ENCODE measurements at regions not wholly inside any gene's neighbourhood (a gene's known extent, or its start where the extent isn't known, plus 50 kb on each side); places are given as distances from the start of the nearest gene placed in this dataset.

DNA sequence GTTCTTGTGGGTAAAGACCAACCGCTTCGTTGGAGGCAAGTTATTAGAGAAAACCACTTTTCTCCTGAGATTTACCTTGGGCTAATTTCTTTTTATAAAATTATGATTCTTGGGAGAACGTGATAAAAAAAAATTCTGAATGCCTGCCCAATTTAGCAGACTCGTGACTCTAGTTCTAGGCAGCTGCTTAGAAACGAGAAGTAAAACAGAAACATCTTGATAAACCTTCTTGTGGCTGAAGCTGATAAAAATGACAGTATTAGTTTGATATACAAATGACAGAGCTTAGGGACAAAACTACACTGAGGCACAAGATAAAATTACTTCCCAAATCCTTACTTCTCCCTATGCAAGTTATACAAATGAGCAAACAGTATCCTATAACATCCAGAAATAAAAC is 458.9 kb upstream of the TEX13C start:
- no peaks in the 10 kb centered on the region for H3K36me3 ChIP-seq (ENCODE audit: control insufficient read depth, insufficient read depth, low read length)
- no peak for DNase-seq (ENCODE audit: low read depth)
- H3K27me3 ChIP-seq (ENCODE audit: control insufficient read depth, insufficient read depth, low read length) = no peaks in the 10 kb centered on the region
- TF ChIP-seq, protein P1, sequence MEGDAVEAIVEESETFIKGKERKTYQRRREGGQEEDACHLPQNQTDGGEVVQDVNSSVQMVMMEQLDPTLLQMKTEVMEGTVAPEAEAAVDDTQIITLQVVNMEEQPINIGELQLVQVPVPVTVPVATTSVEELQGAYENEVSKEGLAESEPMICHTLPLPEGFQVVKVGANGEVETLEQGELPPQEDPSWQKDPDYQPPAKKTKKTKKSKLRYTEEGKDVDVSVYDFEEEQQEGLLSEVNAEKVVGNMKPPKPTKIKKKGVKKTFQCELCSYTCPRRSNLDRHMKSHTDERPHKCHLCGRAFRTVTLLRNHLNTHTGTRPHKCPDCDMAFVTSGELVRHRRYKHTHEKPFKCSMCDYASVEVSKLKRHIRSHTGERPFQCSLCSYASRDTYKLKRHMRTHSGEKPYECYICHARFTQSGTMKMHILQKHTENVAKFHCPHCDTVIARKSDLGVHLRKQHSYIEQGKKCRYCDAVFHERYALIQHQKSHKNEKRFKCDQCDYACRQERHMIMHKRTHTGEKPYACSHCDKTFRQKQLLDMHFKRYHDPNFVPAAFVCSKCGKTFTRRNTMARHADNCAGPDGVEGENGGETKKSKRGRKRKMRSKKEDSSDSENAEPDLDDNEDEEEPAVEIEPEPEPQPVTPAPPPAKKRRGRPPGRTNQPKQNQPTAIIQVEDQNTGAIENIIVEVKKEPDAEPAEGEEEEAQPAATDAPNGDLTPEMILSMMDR (IDR thresholded peaks at IDR 0.05; ENCODE audit: insufficient read depth, low read length, severe bottlenecking) = no peak
- FAIRE-seq = no peak
- H3K4me3 ChIP-seq (ENCODE audit: low read depth, low read length) = no peak overlapping the region

DNA sequence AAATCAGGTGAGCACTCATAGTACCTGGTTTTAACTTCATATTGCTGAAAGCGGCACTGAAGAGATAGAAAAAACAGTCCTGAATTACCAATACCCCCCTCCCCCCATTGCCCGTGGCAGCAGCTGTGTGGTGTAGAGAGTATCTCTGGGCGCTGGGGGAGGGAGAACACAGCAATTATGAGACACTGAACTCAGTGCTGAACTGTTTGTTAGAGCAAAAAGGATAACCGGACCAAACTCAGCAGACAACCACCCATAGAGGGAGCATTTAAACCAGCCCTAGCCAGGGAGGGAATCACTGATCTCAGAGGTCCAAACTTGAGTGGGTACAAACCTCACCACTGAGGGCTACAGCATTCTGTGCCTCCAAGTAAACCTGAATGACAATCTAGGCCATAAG is 457.4 kb upstream of the TEX13C start:
- peak; percentile 79 for FAIRE-seq
- TF ChIP-seq, protein P1 (IDR thresholded peaks at IDR 0.05; ENCODE audit: insufficient read depth, low read length, severe bottlenecking) = no peak
- Histone ChIP-seq H3K36me3 (ENCODE audit: control insufficient read depth, insufficient read depth, low read length) (no peaks in the 10 kb centered on the region), H3K27me3 (ENCODE audit: control insufficient read depth, insufficient read depth, low read length) (no peaks in the 10 kb centered on the region), H3K4me3 (ENCODE audit: low read depth, low read length) (no peak overlapping the region)
- DNase-seq (ENCODE audit: low read depth) = no peak

DNA sequence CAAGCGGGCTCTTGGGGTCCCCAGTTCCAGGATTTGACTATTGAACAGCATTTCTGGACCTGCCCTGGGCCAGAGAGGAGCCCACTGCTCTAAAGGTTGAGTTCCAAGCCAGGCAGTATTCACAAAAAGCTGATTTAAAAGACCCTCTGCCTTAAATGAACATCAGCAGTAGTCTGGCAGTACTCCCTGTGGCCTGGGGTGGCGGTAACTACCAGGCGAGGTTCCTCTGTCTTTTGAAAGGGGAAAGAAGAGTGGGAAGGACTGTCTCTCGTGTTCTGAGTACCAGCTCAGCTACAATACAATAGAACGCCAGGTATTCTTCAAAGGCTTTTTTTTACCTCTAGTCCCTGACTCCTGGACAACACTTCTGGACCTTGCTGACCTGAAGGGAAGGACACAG is 456.4 kb upstream of the TEX13C start:
- no peak overlapping the region for H3K4me3 ChIP-seq (ENCODE audit: low read depth, low read length)
- DNase-seq (ENCODE audit: low read depth) (no peak), FAIRE-seq (no peak)

DNA sequence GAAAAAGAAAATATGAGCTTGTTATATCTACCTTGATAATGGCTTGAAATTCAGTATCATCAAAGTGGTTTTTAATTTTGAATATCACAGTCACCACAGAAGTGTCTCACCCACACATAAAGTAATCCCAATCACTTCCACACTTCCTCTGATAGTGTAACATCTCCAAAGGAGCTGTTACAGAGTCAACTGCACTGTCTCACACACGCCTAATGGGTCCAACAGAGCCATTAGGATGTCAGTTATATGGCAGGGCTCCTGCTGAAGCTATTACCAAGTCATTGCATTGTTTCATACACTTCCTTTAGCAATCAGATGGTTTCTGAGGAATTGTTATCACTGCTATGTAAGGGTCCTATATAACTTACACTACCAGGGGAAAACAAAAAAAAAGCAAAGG is 432.1 kb upstream of the TEX13C start:
- no peak for DNase-seq (ENCODE audit: low read depth)
- H3K27me3 ChIP-seq (ENCODE audit: control insufficient read depth, insufficient read depth, low read length) = no peaks in the 10 kb centered on the region
- TF ChIP-seq, protein P1 (IDR thresholded peaks at IDR 0.05; ENCODE audit: insufficient read depth, low read length, severe bottlenecking) = no peak
- FAIRE-seq = no peak
- H3K36me3 ChIP-seq (ENCODE audit: control insufficient read depth, insufficient read depth, low read length) = no peaks in the 10 kb centered on the region
- no peak overlapping the region for H3K4me3 ChIP-seq (ENCODE audit: low read depth, low read length)

More for the DNA sequence above, 456.4 kb upstream of the TEX13C start:
- H3K36me3 ChIP-seq (ENCODE audit: control insufficient read depth, insufficient read depth, low read length) = no peaks in the 10 kb centered on the region
- H3K27me3 ChIP-seq (ENCODE audit: control insufficient read depth, insufficient read depth, low read length) = no peaks in the 10 kb centered on the region
- TF ChIP-seq, protein P1 (IDR thresholded peaks at IDR 0.05; ENCODE audit: insufficient read depth, low read length, severe bottlenecking) = no peak

DNA sequence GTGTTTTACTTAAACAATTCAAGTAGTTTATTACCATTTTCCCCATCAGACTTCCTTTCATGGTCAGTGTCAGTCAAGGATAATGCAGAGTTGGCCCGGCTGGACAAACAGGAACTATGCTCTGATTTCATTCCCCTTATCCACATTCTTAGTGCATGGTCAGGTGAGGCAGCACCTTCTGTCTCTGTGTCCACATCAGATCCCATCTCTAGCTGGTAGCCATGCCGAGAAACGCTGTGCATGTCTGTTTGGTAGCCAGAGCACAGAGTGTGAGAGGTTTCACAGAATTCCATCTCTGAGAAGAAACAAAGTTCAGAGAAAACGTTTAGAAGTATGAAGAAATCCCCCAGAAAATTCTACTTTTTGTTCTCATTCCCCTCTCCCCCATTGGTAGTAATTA is 423.7 kb upstream of the TEX13C start:
- no peaks in the 10 kb centered on the region for H3K27me3 ChIP-seq (ENCODE audit: control insufficient read depth, insufficient read depth, low read length)
- H3K4me3 ChIP-seq (ENCODE audit: low read depth, low read length) = no peak overlapping the region
- no peaks in the 10 kb centered on the region for H3K36me3 ChIP-seq (ENCODE audit: control insufficient read depth, insufficient read depth, low read length)
- no peak for FAIRE-seq
- DNase-seq (ENCODE audit: low read depth) = no peak
- TF ChIP-seq, protein P1 (IDR thresholded peaks at IDR 0.05; ENCODE audit: insufficient read depth, low read length, severe bottlenecking) = no peak

DNA sequence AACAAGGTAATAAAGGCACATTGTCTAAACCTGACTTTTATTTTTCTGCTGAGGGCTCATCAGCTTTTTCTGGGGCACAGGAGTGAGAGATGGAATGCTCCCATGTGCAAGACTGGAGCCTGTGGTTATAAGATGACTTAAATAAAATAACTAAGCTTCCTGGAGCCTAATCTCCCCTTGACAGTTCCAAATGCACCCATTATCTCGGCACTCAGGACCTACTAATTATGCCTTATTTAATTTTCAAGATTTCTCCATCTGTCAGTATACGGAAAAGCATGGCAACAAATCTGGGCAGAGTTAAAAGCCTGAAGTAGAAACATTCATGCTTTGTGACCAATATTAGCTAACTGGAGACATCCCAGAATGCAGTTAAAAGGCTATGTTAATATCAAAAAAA is 416.7 kb upstream of the TEX13C start:
- TF ChIP-seq, protein P1 (IDR thresholded peaks at IDR 0.05; ENCODE audit: insufficient read depth, low read length, severe bottlenecking) = no peak
- Histone ChIP-seq H3K36me3 (ENCODE audit: control insufficient read depth, insufficient read depth, low read length) (no peaks in the 10 kb centered on the region), H3K4me3 (ENCODE audit: low read depth, low read length) (no peak overlapping the region), H3K27me3 (ENCODE audit: control insufficient read depth, insufficient read depth, low read length) (no peaks in the 10 kb centered on the region)
- FAIRE-seq (no peak), DNase-seq (ENCODE audit: low read depth) (no peak)

Data from bronchial epithelial cell (primary cell).